Common myeloid progenitor, CD34-positive (primary cell): ENCODE measurements at regions not wholly inside any gene's neighbourhood (a gene's known extent, or its start where the extent isn't known, plus 50 kb on each side); places are given as distances from the start of the nearest gene placed in this dataset.
"Not testable (repeated sequence)": the region's sequence is repeated elsewhere in the genome, so short reads cannot be mapped to it uniquely, and the experiment has no call there.

Experiments
- CTCF ChIA-PET: fragments of 350-600 bp; sonication (Branson Sonifier 250); formaldehyde crosslinking; loops from one replicate; lab custom pipeline; 2021; ENCODE audit warnings: antibody characterized with exemption; lab: Charles Lee
- POLR2A ChIA-PET: fragments of 350-600 bp; sonication (Branson Sonifier 250); formaldehyde crosslinking; loops from one replicate; lab custom pipeline; 2021; ENCODE audit warnings: antibody characterized with exemption; lab: Charles Lee
- DNase-seq, 3 donors: peaks; one replicate each; pipeline versions ENCODE4 v3.0.0 to v3.0.0-alpha.2; 2013
- H3K27ac ChIP-seq, 2 experiments: 1 replicate in 1 of 2; 2 replicates in 1 of 2; pipeline ENCODE4 v1.7.0; 2013; ENCODE audit warnings: inconsistent platforms in 2 of 2, low read length in 2 of 2, mild to moderate bottlenecking in 2 of 2, low read depth in 1 of 2, moderate library complexity in 1 of 2; ENCODE audit not compliant: severe bottlenecking in 2 of 2, insufficient read depth in 1 of 2, poor library complexity in 1 of 2
- H3K27me3 ChIP-seq, 5 experiments: replicated peaks in 2 of 5; 1 replicate in 3 of 5; 2 replicates in 2 of 5; pipeline versions ENCODE4 v1.6.1 to v1.7.0; 2013; ENCODE audit warnings: low read length in 4 of 5, mild to moderate bottlenecking in 2 of 5, moderate library complexity in 2 of 5, inconsistent platforms in 1 of 5; ENCODE audit not compliant: insufficient read depth in 5 of 5, control insufficient read depth in 4 of 5
- H3K36me3 ChIP-seq, 4 experiments: 1 replicate in 2 of 4; 2 replicates in 2 of 4; pipeline versions ENCODE4 v1.6.1 to v1.7.0; 2013; ENCODE audit warnings: low read length in 3 of 4, control low read depth in 1 of 4, mild to moderate bottlenecking in 1 of 4; ENCODE audit not compliant: control insufficient read depth in 4 of 4, insufficient read depth in 4 of 4
- H3K4me1 ChIP-seq, 4 experiments: 1 replicate in 3 of 4; 2 replicates in 1 of 4; pipeline versions ENCODE4 v1.6.1 to v1.7.1; 2013; ENCODE audit warnings: low read length in 3 of 4, mild to moderate bottlenecking in 3 of 4, control low read depth in 1 of 4, inconsistent platforms in 1 of 4, moderate library complexity in 1 of 4; ENCODE audit not compliant: control insufficient read depth in 4 of 4, insufficient read depth in 4 of 4; ENCODE audit errors: control extremely low read depth in 1 of 4
- H3K4me3 ChIP-seq, 7 experiments: 1 replicate in 4 of 7; 2 replicates in 3 of 7; pipeline versions ENCODE4 v1.5.1 to v1.7.0; 2013; ENCODE audit warnings: mild to moderate bottlenecking in 7 of 7, low read length in 6 of 7, moderate library complexity in 6 of 7, inconsistent platforms in 2 of 7, low read depth in 2 of 7, control low read depth in 1 of 7; ENCODE audit not compliant: insufficient read depth in 4 of 7, control insufficient read depth in 1 of 7; ENCODE audit errors: extremely low read depth in 1 of 7
- H3K9me3 ChIP-seq, 5 experiments: 1 replicate in 4 of 5; 2 replicates in 1 of 5; pipeline versions ENCODE4 v1.6.1 to v1.7.1; 2013; ENCODE audit warnings: low read length in 4 of 5, mild to moderate bottlenecking in 2 of 5, inconsistent platforms in 1 of 5, low read depth in 1 of 5, moderate library complexity in 1 of 5; ENCODE audit not compliant: control insufficient read depth in 4 of 5, insufficient read depth in 2 of 5; ENCODE audit errors: control extremely low read depth in 1 of 5
- WGBS: methylation state at CpG from one replicate; pipeline ENCODE4 v1.1.5; 2013; ENCODE audit not compliant: insufficient coverage; 5-methylcytosine and 5-hydroxymethylcytosine counted together

- DNase-seq, H3K4me3 ChIP-seq, H3K27me3 ChIP-seq, H3K27ac ChIP-seq, POLR2A ChIA-PET, H3K4me1 ChIP-seq, H3K36me3 ChIP-seq, CTCF ChIA-PET, H3K9me3 ChIP-seq: not testable (repeated sequence)
Measured at GRCh38 chr11:49395789-49396188, 187.4 kb upstream of the FOLH1 start.

GRCh38 chr11:49390362-49390761 is 182.0 kb upstream of the FOLH1 start:
- DNase-seq, H3K36me3 ChIP-seq, H3K4me1 ChIP-seq, POLR2A ChIA-PET, H3K27ac ChIP-seq, CTCF ChIA-PET, H3K4me3 ChIP-seq, H3K27me3 ChIP-seq, H3K9me3 ChIP-seq: not testable (repeated sequence)
- WGBS = 90% methylated on average over 2 of the region's 5 CpGs

- H3K4me1 ChIP-seq, H3K27ac ChIP-seq, POLR2A ChIA-PET, DNase-seq, H3K36me3 ChIP-seq, H3K27me3 ChIP-seq, CTCF ChIA-PET, H3K4me3 ChIP-seq, H3K9me3 ChIP-seq: not testable (repeated sequence)
- WGBS = 83% methylated on average over 1 of the region's 3 CpGs
Measured at GRCh38 chr11:49389149-49389548, 180.7 kb upstream of the FOLH1 start.

DNA sequence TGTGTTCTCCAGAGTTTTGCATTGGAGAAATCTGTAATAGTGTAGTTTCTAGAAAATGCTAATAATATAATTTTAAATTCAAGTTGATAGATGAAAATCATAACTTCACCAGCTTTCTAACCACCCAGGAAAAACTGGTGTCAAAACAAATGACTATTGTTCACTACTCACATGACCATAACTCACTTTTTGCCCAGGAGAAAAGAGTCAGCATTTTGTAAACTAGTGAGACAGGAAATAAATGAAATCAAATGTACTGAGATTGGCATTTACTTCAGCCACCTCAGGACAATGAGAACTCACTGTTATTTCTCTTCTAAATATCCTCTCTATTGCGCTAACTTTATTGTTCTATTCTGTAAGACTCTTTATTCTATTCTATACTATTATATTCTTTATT is 176.0 kb upstream of the FOLH1 start:
- no CpG with 5 or more reads among the region's 1 CpG for WGBS
- H3K36me3 ChIP-seq, H3K9me3 ChIP-seq, H3K27me3 ChIP-seq, DNase-seq, CTCF ChIA-PET, H3K4me1 ChIP-seq, H3K4me3 ChIP-seq, H3K27ac ChIP-seq, POLR2A ChIA-PET: not testable (repeated sequence)

GRCh38 chr11:49377978-49378377 is 169.6 kb upstream of the FOLH1 start:
- ChIA-PET CTCF (no interaction called here), POLR2A (no interaction called here)
- no peaks in the 10 kb centered on the region for H3K9me3 ChIP-seq
- DNase-seq = no peak
- no peak overlapping the region for H3K27ac ChIP-seq
- 87% methylated on average over 6 of the region's 7 CpGs for WGBS
- no peaks in the 10 kb centered on the region for H3K27me3 ChIP-seq
- H3K4me1 ChIP-seq = no peaks in the 10 kb centered on the region
- H3K4me3 ChIP-seq = no peak overlapping the region
- no peaks in the 10 kb centered on the region for H3K36me3 ChIP-seq

DNA sequence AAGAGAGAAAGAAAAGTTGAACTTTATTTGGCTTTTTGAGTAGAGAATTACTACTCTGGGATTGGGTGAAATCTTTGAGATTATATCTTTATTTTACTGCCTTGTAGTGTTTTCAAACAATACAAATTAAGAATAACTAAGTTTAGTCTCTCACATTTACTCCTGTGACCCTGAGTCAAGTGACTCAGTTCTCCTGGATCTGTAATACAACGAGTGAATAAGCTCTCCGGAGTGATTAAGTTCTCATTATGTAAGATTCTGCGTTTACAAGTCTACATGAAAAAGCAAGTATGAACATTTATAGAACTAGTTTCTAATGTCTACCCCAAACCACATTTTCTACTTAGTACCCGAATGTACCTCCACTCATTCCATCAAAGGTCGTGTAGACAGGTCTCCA is 165.5 kb upstream of the FOLH1 start:
- CTCF ChIA-PET, DNase-seq, POLR2A ChIA-PET, H3K9me3 ChIP-seq, H3K27ac ChIP-seq, H3K36me3 ChIP-seq, H3K4me3 ChIP-seq, H3K4me1 ChIP-seq, H3K27me3 ChIP-seq: not testable (repeated sequence)
- 83% methylated on average over 2 of the region's 5 CpGs for WGBS

GRCh38 chr11:49373385-49373784 is 165.0 kb upstream of the FOLH1 start:
- H3K4me3 ChIP-seq, CTCF ChIA-PET, H3K27ac ChIP-seq, H3K27me3 ChIP-seq, POLR2A ChIA-PET, H3K4me1 ChIP-seq, DNase-seq, H3K36me3 ChIP-seq, H3K9me3 ChIP-seq: not testable (repeated sequence)

DNA sequence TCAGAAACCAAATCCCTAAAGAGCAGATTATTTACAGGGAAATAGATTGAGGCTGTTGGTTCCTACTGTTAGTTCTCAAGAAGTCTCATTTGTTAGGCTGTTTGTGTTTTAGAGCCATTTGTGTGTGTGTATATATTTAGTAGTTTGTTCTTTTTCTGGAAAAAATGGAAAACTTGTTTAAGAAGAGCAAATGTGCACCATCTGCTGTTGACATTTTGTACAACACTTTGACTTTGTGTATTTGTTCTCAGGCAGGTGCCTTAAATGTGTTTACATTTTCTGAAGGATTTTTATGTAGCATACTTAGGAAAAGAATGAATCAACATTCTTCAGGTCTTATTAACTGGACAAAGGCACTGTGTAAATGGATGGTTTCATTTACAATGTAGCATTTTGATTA is 163.7 kb upstream of the FOLH1 start:
- H3K4me3 ChIP-seq, CTCF ChIA-PET, H3K4me1 ChIP-seq, POLR2A ChIA-PET, H3K9me3 ChIP-seq, H3K36me3 ChIP-seq, DNase-seq, H3K27me3 ChIP-seq, H3K27ac ChIP-seq: not testable (repeated sequence)
